ENCODE measurements at regions not wholly inside any gene's neighbourhood (a gene's known extent, or its start where the extent isn't known, plus 50 kb on each side); places are given as distances from the start of the nearest gene placed in this dataset.
A peak's percentile ranks its signal among the peaks of the same experiment; 100 is the strongest.

- H3K4me1 ChIP-seq = no peaks in the 10 kb centered on the region
- no peak overlapping the region for H3K27ac ChIP-seq
- H3K27me3 ChIP-seq (ENCODE audit: low read depth) = no peaks in the 10 kb centered on the region
- TF ChIP-seq CTCF (IDR thresholded peaks at IDR 0.05) = no peak
- no peak overlapping the region for H3K4me3 ChIP-seq
- H3K36me3 ChIP-seq = no peaks in the 10 kb centered on the region
- ATAC-seq = peak in 1 of 2 donors; percentile 50
- DNase-seq = no peak
- intact Hi-C loops (cut with DNase I) = no loop called here
- no peaks in the 10 kb centered on the region for H3K9me3 ChIP-seq
Measured at GRCh38 chr14:21924479-21924878, 250.9 kb upstream of the OR4E1 start.

DNA sequence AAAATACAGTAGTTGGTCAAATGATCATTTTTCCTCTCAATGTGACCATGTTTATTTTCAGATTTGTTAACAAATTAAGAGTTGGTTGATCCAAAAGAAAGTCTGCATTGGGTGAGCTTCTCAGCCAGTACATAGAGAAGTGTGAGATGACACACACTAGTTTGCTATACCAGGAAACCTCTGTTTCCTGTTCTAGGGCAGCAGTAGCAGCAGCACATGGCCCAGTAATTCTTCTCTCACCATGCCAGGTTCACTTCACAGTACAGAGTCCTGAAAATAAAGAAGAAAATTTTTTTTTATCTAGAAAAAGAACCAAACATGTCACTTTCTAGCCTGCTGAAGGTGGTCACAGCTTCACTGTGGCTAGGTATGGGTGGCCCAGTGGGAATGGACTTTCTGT lies 250.2 kb upstream of the OR4E1 start:
- no peak for TF ChIP-seq CTCF (IDR thresholded peaks at IDR 0.05)
- no peaks in the 10 kb centered on the region for H3K9me3 ChIP-seq
- intact Hi-C loops (cut with DNase I) = no loop called here
- no peaks in the 10 kb centered on the region for H3K4me1 ChIP-seq
- no peak overlapping the region for H3K4me3 ChIP-seq
- peak; percentile 66 to 77 for ATAC-seq
- H3K27ac ChIP-seq = no peak overlapping the region
- no peak for DNase-seq
- H3K27me3 ChIP-seq (ENCODE audit: low read depth) = no peaks in the 10 kb centered on the region
- no peaks in the 10 kb centered on the region for H3K36me3 ChIP-seq

GRCh38 chr14:21921453-21921852 lies 247.8 kb upstream of the OR4E1 start:
- intact Hi-C loops (cut with DNase I) = no loop called here
- no peaks in the 10 kb centered on the region for H3K36me3 ChIP-seq
- ATAC-seq (no peak), DNase-seq (no peak)
- H3K27ac ChIP-seq = no peak overlapping the region
- no peaks in the 10 kb centered on the region for H3K27me3 ChIP-seq (ENCODE audit: low read depth)
- TF ChIP-seq CTCF (IDR thresholded peaks at IDR 0.05) = no peak
- no peak overlapping the region for H3K4me3 ChIP-seq
- H3K4me1 ChIP-seq = no peaks in the 10 kb centered on the region
- no peaks in the 10 kb centered on the region for H3K9me3 ChIP-seq

- peak; percentile 67 for TF ChIP-seq CTCF (IDR thresholded peaks at IDR 0.05)
- no peaks in the 10 kb centered on the region for H3K9me3 ChIP-seq
- H3K27ac ChIP-seq = no peak overlapping the region
- no peaks in the 10 kb centered on the region for H3K36me3 ChIP-seq
- DNase-seq = no peak
- no peaks in the 10 kb centered on the region for H3K27me3 ChIP-seq (ENCODE audit: low read depth)
- peak overlapping the region; percentile 15 for H3K4me3 ChIP-seq
- peak; percentile 38 to 70 for ATAC-seq
- peaks cover 8% of the 10 kb centered on the region for H3K4me1 ChIP-seq
- intact Hi-C loops (cut with DNase I) = no loop called here
Measured at GRCh38 chr14:21917699-21918436, 244.2 kb upstream of the OR4E1 start.

GRCh38 chr14:21915826-21916225 lies 242.2 kb upstream of the OR4E1 start:
- no peak for DNase-seq
- TF ChIP-seq CTCF (IDR thresholded peaks at IDR 0.05) = no peak
- Histone ChIP-seq H3K36me3 (no peaks in the 10 kb centered on the region), H3K27ac (no peak overlapping the region), H3K9me3 (no peaks in the 10 kb centered on the region), H3K4me3 (no peak overlapping the region), H3K27me3 (ENCODE audit: low read depth) (no peaks in the 10 kb centered on the region), H3K4me1 (peaks cover 8% of the 10 kb centered on the region)
- intact Hi-C loops (cut with DNase I) = no loop called here
- peak; percentile 68 to 75 for ATAC-seq
